Stomach (tissue), 8 donors: ENCODE measurements at regions not wholly inside any gene's neighbourhood (a gene's known extent, or its start where the extent isn't known, plus 50 kb on each side); places are given as distances from the start of the nearest gene placed in this dataset.

Experiments
- DNase-seq, 2 donors: peaks; one replicate each; pipeline versions ENCODE4 v3.0.0 to v3.0.0-alpha.2; 2013 to 2019
- H3K27ac ChIP-seq, 5 donors: fragments of 200-600 bp in 4 of 5; sonication (generic) in 4 of 5; one replicate each; pipeline ENCODE4 v1.5.1; 2013 to 2019; ENCODE audit warnings: mild to moderate bottlenecking in 1 of 5, moderate library complexity in 1 of 5
- H3K27me3 ChIP-seq, 3 donors: fragments of 200-600 bp; sonication (generic); one replicate each; pipeline ENCODE4 v1.5.1; 2017 to 2019; ENCODE audit warnings: mixed run types in 1 of 3
- H3K36me3 ChIP-seq, 4 donors: fragments of 200-600 bp; sonication (generic); 1 replicate in 3 of 4; 2 replicates in 1 of 4; pipeline ENCODE4 v1.5.1; 2016 to 2019
- H3K4me1 ChIP-seq, 4 donors: fragments of 200-600 bp; sonication (generic); one replicate each; pipeline ENCODE4 v1.5.1; 2016 to 2019
- H3K4me3 ChIP-seq, 4 donors: fragments of 200-600 bp; sonication (generic) in 3 of 4; one replicate each; pipeline ENCODE4 v1.5.1; 2016 to 2019; ENCODE audit warnings: mild to moderate bottlenecking in 1 of 4
- H3K9me3 ChIP-seq, 4 donors: fragments of 200-600 bp; sonication (generic); one replicate each; pipeline ENCODE4 v1.5.1; 2016 to 2019
- EP300 ChIP-seq: sonication (generic); formaldehyde crosslinking; IDR thresholded peaks from one replicate; pipeline ENCODE4 v1.6.1; 2017; ENCODE audit warnings: antibody characterized with exemption
- POLR2A ChIP-seq, 4 donors: fragments of 450-650 bp; IDR thresholded peaks; one replicate each; pipeline ENCODE4 v1.6.1; 2016; ENCODE audit warnings: antibody characterized with exemption in 4 of 4, control low read depth in 2 of 4, mild to moderate bottlenecking in 1 of 4, moderate library complexity in 1 of 4
- POLR2AphosphoS5 ChIP-seq, 3 donors: sonication (generic); formaldehyde crosslinking; IDR thresholded peaks; one replicate each; pipeline ENCODE4 v1.6.1; 2016; ENCODE audit warnings: antibody characterized with exemption in 3 of 3
- WGBS, 5 donors: extraction: QIAGEN DNeasy Blood & Tissue Kit in 3 of 5; methylation state at CpG; one replicate each; pipeline versions ENCODE4 v1.1.5 to v1.1.7; 2013 to 2018; 5-methylcytosine and 5-hydroxymethylcytosine counted together
- intact Hi-C: fragments of 100-400 bp; cut with DNase I; formaldehyde crosslinking; loops from one replicate; pipeline ENCODE4 v1.15.1; 2023; ENCODE audit warnings: low total_unique reads
- TF ChIP-seq, protein P1 (sequence below), 7 experiments: fragments of 450-650 bp in 4 of 7; fragments of 200-600 bp in 3 of 7; sonication (generic) in 3 of 7; IDR thresholded peaks; one replicate each; pipeline ENCODE4 v1.5.1; 2016 to 2019; ENCODE audit warnings: antibody characterized with exemption in 7 of 7, control low read depth in 2 of 7, mild to moderate bottlenecking in 1 of 7
- donor health status: healthy with polysubstance abuse.
- donor health status: Bipolar disorder and iron deficiency.
- donor health status: healthy.

DNA sequence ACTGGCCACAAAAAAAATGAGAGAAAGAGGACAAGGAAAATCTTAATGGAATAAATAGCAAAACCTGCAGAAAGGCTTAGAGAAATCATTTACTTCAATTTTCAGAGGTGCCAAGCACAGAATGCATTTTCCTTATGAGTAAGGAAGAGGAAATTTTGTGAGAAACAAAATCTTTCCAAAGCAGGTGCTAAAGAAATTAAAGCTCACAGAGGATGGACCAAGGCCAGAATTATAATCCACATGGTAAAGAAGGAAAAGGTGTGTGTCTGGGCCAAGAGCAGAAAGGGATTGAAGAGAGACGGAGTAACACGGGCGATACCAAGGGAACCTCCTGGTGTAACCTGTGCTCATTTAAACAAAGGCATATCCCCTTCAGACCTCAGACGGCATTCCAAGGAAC lies 340.0 kb upstream of the NFIA start:
- intact Hi-C loops = no loop called here
- no peaks in the 10 kb centered on the region for H3K27me3 ChIP-seq
- no peaks in the 10 kb centered on the region for H3K9me3 ChIP-seq
- H3K4me1 ChIP-seq = no peaks in the 10 kb centered on the region
- WGBS, 5 donors = 83 to 90% (median 87%) methylated on average over 4 of the region's 4 CpGs
- no peak for DNase-seq
- TF ChIP-seq POLR2AphosphoS5 (IDR thresholded peaks at IDR 0.05) = no peak
- TF ChIP-seq EP300 = no peak
- TF ChIP-seq, protein P1, sequence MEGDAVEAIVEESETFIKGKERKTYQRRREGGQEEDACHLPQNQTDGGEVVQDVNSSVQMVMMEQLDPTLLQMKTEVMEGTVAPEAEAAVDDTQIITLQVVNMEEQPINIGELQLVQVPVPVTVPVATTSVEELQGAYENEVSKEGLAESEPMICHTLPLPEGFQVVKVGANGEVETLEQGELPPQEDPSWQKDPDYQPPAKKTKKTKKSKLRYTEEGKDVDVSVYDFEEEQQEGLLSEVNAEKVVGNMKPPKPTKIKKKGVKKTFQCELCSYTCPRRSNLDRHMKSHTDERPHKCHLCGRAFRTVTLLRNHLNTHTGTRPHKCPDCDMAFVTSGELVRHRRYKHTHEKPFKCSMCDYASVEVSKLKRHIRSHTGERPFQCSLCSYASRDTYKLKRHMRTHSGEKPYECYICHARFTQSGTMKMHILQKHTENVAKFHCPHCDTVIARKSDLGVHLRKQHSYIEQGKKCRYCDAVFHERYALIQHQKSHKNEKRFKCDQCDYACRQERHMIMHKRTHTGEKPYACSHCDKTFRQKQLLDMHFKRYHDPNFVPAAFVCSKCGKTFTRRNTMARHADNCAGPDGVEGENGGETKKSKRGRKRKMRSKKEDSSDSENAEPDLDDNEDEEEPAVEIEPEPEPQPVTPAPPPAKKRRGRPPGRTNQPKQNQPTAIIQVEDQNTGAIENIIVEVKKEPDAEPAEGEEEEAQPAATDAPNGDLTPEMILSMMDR (IDR thresholded peaks at IDR 0.05) = no peak
- no peak for TF ChIP-seq POLR2A (IDR thresholded peaks at IDR 0.05)
- no peak overlapping the region for H3K27ac ChIP-seq
- H3K36me3 ChIP-seq = no peaks in the 10 kb centered on the region
- no peak overlapping the region for H3K4me3 ChIP-seq

DNA sequence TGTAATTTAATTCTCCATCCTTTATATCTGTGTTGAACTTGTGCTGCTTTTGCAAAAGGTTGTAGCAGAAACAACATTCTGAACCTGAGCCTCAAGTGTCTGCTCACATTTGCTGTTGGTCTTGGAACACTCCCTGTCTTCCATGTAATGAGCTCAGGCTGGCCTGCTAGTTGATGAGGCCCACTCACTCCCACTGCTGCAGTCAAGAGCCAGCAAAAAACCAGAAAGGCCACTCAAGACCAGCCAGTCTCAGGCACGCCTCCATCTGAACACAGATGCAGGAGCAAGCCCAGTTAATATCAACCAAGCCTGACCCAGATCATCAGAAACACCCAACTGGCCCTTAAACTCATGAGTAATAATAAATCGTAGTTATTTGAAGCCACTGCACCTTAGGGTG lies 342.2 kb upstream of the NFIA start:
- no peak for TF ChIP-seq EP300
- TF ChIP-seq, protein P1 (IDR thresholded peaks at IDR 0.05) = no peak
- TF ChIP-seq POLR2AphosphoS5 (IDR thresholded peaks at IDR 0.05) = no peak
- no peak for TF ChIP-seq POLR2A (IDR thresholded peaks at IDR 0.05)
- no peaks in the 10 kb centered on the region for H3K36me3 ChIP-seq
- intact Hi-C loops = no loop called here
- WGBS, 5 donors = 69 to 88% (median 82%) methylated on average over 2 of the region's 2 CpGs
- H3K27ac ChIP-seq = no peak overlapping the region
- no peak overlapping the region for H3K4me3 ChIP-seq
- no peaks in the 10 kb centered on the region for H3K4me1 ChIP-seq
- H3K27me3 ChIP-seq = no peaks in the 10 kb centered on the region
- no peak for DNase-seq
- no peaks in the 10 kb centered on the region for H3K9me3 ChIP-seq

DNA sequence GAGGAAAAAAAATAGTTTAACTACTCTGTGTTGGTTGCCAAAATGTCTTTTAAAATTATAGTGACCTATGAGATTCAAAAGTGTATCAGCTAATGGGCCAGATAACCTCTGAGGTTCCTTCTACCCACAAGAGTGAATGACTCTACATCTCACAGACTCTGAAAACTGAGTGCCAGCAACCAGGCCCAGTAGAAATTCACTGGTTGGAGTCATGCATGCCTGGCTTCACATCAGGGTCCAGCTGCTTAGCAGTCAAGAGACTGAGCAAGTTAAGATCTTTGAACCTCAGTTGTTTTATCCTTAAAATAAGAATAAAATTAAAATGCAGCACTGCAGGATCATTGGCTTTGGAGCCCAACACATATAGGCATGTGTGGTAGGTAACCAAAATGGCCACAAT lies 342.6 kb upstream of the NFIA start:
- no peaks in the 10 kb centered on the region for H3K9me3 ChIP-seq
- H3K27ac ChIP-seq = no peak overlapping the region
- no peaks in the 10 kb centered on the region for H3K36me3 ChIP-seq
- no peaks in the 10 kb centered on the region for H3K27me3 ChIP-seq
- no peaks in the 10 kb centered on the region for H3K4me1 ChIP-seq
- TF ChIP-seq POLR2AphosphoS5 (IDR thresholded peaks at IDR 0.05) (no peak), POLR2A (IDR thresholded peaks at IDR 0.05) (no peak), EP300 (no peak)
- TF ChIP-seq, protein P1 (IDR thresholded peaks at IDR 0.05) = no peak
- H3K4me3 ChIP-seq = no peak overlapping the region
- intact Hi-C loops = no loop called here
- DNase-seq = no peak

DNA sequence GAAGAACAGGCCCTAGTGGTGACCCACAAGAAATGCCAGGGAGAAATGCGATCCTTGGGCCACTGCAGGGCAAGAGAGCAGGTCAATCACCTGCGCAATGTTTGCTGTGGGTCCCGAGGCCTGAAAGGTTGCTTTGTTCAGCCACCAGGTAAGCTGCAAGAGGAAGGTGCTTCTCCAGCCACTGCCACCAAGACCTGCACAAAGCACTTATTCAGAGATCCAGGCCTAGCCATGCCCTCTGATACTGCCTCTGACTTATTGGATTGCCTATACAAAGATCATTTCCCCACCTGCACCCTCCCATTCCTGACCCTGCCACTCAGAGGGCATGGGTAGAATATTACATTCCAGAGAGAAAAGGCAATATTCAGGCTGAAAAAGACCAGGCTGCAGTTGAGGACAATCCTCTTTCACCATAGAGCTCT lies 349.4 kb upstream of the NFIA start:
- TF ChIP-seq POLR2AphosphoS5 (IDR thresholded peaks at IDR 0.05) (no peak), POLR2A (IDR thresholded peaks at IDR 0.05) (no peak), EP300 (no peak)
- TF ChIP-seq, protein P1 (IDR thresholded peaks at IDR 0.05) = no peak
- Histone ChIP-seq H3K27me3 (no peaks in the 10 kb centered on the region), H3K4me3 (no peak overlapping the region), H3K27ac (no peak overlapping the region), H3K36me3 (no peaks in the 10 kb centered on the region), H3K9me3 (no peaks in the 10 kb centered on the region), H3K4me1 (no peaks in the 10 kb centered on the region)
- WGBS, 5 donors = 68 to 84% (median 69%) methylated on average over 3 of the region's 3 CpGs
- DNase-seq = no peak
- intact Hi-C loops = no loop called here
